Activated CD4-positive, alpha-beta T cell treated with anti-CD3 and anti-CD28 coated beads, Interleukin-2, Interleukin-6, amounts not matched to agents 100 ng/mL and 50 ng/mL, durations not matched to agents 16 hours and 8 hours (primary cell): ENCODE measurements at regions not wholly inside any gene's neighbourhood (a gene's known extent, or its start where the extent isn't known, plus 50 kb on each side); places are given as distances from the start of the nearest gene placed in this dataset.
"Not testable (repeated sequence)": the region's sequence is repeated elsewhere in the genome, so short reads cannot be mapped to it uniquely, and the experiment has no call there.

ENCODE experiments used
- DNase-seq: peaks from one replicate; pipeline ENCODE4 v3.0.0-alpha.2; 2020

- DNase-seq, result no peak
These were observed 673.6 kb upstream of the USP24 start for GRCh38 chr1:55888685-55889317.

GRCh38 chr1:55886856-55887712, 671.9 kb upstream of the USP24 start:
- DNase-seq, result no peak

- DNase-seq, result no peak
These were observed 670.5 kb upstream of the USP24 start for GRCh38 chr1:55885619-55886018.

GRCh38 chr1:55882931-55883330, 667.8 kb upstream of the USP24 start:
- DNase-seq, result no peak

- DNase-seq, result no peak
These were observed 664.2 kb upstream of the USP24 start for GRCh38 chr1:55879346-55879745.

- DNase-seq, result no peak
These were observed 662.5 kb upstream of the USP24 start for GRCh38 chr1:55877437-55878232.

GRCh38 chr1:55876276-55877060, 661.3 kb upstream of the USP24 start:
- DNase-seq, result no peak

GRCh38 chr1:55870106-55870505, 654.9 kb upstream of the USP24 start:
- no peak for DNase-seq

- no peak for DNase-seq
These were observed 653.9 kb upstream of the USP24 start for GRCh38 chr1:55869065-55869464.

GRCh38 chr1:55868026-55868425, 652.9 kb upstream of the USP24 start:
- DNase-seq, result no peak

- DNase-seq, result no peak
These were observed 652.2 kb upstream of the USP24 start for GRCh38 chr1:55867304-55867843.

- DNase-seq, result not testable (repeated sequence)
These were observed 650.6 kb upstream of the USP24 start for GRCh38 chr1:55865778-55866177.

- no peak for DNase-seq
These were observed 649.1 kb upstream of the USP24 start for GRCh38 chr1:55864251-55864650.

GRCh38 chr1:55861676-55862340, 646.6 kb upstream of the USP24 start:
- no peak for DNase-seq

GRCh38 chr1:55860798-55861519, 645.8 kb upstream of the USP24 start:
- no peak for DNase-seq

- DNase-seq, result no peak
These were observed 645.2 kb upstream of the USP24 start for GRCh38 chr1:55860326-55860725.

- no peak for DNase-seq
These were observed 639.7 kb upstream of the USP24 start for GRCh38 chr1:55854911-55855310.

GRCh38 chr1:55848906-55849305, 633.7 kb upstream of the USP24 start:
- no peak for DNase-seq

- no peak for DNase-seq
These were observed 630.9 kb upstream of the USP24 start for GRCh38 chr1:55846051-55846450.

- DNase-seq, result no peak
These were observed 629.2 kb upstream of the USP24 start for GRCh38 chr1:55844322-55844721.

- DNase-seq, result no peak
These were observed 624.5 kb upstream of the USP24 start for GRCh38 chr1:55839626-55840025.
